ENCODE measurements at regions not wholly inside any gene's neighbourhood (a gene's known extent, or its start where the extent isn't known, plus 50 kb on each side); places are given as distances from the start of the nearest gene placed in this dataset.

DNA sequence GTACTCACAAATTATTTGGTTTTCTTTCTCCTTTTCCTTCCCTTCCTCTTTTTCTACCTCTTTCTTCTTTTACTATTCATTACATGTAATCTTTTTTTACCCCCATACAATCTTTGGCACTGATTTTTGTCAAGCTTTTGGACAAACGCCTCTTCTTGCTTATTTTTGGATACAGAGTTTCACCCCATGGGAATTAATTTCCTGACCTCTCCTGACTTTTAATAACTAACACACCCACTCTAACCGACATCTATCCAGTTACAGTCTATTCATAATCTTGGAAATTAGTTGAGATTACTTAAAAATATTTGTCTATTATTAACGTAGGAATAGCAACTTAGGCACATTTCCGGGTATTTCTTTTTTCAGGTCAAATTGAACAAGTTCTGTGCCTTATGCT is 101.2 kb downstream of the HDGFL1 start:
- no peak for DNase-seq

DNA sequence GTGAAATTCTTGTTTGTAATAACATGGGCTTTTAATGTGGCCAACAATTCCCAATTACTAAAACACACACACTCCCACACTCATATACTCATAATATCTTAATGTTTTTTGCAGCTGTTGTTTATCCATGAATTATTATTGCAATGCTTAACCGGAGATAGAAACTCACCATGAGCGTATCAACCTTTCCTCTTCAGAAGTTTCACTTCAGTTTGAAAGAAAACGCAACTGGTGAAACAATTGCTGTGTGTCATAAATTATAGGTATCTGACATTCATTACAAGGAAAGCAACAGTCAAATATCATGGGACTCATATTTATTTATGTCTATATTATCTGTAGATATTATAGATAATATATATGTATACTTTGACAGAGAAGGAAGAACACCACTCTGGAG is 104.1 kb downstream of the HDGFL1 start:
- DNase-seq: no peak

DNA sequence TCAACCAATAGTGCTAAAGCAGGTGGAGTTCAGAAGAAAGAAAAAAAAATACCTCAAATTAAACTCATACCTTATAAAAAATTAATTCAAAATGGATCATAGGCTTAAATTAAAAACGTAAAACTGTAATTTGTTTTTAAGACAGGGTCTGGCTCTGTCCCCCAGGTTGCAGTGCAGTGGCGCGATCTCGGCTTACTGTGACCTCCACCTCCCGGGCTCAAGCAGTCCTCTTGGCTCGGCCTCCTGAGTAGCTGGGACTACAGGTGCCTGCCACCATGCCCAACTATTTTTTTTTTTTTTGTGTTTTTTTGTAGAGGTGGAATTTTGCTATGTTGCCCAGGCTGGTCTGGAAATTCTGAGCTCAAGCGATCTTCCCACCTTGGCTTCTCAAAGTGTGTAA is 111.6 kb downstream of the HDGFL1 start:
- DNase-seq: no peak

DNA sequence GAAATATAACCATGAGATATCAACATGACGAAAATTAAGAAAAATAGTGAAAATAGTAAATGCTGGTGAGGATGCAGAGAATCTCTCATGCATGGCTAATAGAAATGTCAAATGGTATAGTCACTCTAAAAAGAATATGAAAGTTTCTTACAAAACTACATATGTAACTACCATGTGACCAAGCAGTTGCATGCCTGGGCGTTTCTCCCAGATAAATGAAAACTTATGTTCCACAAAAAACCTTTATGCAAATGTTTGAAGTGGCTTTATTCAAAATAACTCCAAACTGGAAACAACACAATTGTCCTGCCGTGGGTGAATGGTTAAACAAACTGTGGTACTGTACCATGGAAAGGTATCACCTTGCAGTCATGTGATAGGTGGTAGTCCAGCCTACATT is 112.4 kb downstream of the HDGFL1 start:
- no peak for DNase-seq

DNA sequence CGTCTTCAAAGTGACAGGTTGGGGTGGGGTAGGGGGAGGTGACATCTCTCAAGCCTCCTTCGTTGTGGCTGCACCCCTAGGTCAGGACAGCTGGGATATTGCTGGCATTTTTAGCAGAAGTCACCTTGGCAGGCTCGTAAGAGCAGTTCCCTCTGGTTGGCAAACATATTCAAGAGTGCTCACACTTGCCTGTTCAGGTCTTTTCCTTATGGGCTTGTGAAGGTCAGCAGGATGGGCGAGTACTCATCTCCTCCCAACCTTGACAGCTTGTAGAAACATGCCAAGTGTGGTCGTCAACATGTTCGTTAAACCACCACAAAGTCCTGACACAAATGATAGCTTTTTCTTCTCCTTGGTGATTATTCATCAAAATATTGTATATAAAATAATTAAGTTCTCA is 113.6 kb downstream of the HDGFL1 start:
- no peak for DNase-seq

DNA sequence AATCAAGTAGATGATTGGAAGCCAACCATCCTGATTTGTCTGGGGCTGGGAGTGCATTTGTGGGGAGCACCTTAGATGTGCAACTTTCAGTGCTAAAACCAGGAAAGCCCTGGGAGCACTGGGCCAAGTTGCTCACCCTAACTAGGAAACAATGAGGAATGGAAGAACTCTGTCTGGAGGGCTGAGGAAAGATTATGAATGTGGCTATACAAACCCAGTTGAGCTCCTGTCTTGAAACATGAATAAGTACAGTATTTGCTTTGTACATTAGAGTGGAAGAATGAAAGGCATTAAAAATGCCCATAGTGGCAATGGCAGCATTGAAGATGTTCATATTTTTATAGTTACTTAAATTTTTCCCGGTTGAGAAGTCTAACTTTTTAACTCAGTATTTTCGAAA is 121.1 kb downstream of the HDGFL1 start:
- DNase-seq: no peak

DNA sequence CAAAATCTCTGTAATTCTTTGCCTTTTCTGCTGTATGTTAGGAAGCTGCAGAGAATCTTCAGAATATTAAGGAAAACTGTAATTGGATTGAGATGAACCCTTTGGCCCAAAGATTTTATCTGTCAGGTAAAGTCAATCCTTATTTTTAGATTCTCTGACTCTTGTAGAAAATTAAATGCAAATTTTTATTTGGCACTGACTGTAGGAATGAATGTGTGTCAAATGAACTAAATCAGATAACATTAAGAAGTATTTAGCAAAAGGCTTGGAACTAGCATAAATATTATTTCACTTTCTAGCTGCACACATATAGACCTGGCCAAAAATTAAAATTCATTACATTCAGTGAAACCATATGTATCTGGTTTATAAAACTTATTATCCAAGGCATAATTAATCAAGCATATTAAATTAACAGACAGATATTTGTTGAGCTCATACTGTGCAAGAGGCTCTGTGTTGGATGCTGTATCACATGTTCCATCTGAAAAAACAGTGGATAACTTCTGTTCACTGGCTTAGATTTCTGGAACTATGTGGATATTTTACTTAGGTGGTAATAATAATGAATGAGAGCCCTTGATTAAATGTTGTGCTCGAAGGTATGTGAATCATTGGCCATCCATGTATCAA is 124.8 kb downstream of the HDGFL1 start:
- DNase-seq: no peak

DNA sequence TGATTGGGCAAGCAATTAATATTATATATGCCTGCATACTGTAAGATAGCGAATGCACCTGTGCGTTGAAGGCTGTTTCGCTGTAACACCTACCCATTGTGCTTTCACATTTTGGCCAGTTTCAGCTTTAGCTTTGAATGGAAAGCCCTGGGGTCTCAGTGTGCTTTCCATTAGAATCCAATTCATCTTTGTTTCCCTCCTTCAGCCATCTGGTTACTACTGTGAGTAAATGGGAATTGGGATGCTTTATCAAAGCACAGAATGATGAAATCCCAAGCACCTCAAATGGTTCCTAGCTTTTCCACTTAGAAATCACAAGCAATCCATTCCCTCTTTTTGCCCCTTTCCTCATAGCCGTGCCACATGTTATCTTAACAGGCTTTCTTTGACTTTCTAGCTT is 127.1 kb downstream of the HDGFL1 start:
- no peak for DNase-seq

DNA sequence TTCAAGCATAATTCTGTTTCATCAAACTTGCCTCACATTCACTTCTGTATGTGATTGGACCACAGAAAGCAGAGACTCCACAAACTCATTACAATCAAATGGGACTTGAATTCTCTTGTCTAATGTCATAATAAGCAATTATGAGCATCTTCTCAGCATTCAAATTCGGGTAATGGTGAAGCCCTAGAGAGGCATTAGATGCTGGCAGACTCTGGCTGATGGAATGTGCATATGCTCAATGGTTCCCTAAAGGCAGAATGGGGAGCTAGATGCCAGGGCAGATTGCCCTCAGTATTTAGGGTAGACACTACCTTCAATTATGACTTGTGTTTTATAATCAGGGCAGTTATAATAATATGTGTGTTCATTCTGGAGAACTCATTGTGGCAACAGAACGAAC is 127.9 kb downstream of the HDGFL1 start:
- DNase-seq: no peak

DNA sequence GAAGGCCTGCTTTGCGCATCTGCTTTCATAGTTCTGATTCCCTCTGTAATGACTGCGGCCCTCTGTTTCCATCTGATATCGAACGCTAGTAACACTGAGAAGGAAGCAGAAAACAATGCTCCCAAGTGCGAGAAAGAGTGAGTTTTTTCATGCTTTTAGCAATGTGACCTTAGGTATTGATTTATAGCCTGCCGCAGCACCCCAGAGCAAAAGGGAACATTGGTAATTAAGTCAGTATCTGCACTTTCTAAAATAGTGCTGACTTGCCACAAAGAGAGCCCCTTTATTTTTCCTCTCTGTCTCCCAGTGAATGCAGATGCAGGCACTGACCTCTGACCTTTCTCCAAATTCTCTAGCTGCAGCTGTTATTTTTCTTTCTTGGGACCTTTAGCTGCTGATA is 129.8 kb downstream of the HDGFL1 start:
- DNase-seq: no peak

DNA sequence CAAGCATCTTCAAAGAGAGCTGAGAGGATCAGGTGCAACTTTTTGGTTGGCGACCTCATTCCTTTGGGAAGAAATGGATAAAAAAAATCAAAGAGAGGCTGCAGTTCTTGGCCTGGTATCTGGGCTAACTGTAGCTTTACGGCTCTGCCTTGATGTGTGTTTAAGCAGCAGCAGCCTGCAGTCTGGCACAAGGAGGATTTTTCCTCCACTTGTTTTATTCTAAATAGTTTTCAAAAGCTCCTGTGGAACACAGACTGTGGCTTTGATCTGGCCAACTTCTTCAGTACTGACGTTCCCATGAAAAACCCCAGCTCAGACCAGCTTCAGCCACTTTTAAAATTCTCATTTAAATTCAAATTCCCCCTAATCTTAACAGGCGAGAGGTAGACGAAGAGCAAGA is 137.3 kb downstream of the HDGFL1 start:
- DNase-seq: no peak

DNA sequence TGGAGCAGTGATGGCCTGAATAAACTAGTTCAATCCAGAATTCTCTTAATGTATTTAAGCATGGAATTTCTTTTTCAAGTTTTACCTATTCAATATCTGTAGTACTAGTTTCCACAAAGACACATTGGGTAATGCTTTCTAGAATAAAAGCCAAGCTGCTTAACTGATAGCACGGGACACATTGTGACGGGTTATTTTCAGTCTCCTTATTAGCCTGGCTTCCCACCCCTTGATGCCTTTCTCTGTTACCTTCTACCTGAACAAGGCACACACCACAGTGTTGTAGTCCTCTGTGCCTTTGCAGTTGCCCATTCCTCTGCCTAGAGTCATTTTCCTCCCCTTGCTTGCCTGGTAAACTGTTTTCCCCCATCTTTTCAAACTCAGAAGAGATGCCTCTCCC is 139.1 kb downstream of the HDGFL1 start:
- no peak for DNase-seq

DNA sequence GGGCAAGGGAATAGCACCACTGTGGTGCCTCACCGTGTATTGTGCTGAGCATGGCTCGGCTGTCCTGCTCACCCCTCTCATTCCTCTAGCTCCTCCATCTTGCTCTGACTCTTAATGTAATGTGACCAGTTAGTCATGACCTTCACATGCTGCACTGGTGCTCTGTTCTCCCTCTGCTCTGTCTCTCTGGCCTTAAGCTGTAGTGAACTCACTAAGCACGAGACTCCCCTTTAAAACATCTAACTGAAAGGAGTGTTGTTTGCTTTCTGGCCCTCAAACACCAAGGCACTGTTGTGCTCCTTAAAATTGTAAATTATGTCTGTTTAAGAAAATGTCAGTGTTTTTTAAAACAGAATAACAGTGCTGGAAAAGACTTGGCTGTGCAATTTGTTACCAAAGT is 140.4 kb downstream of the HDGFL1 start:
- no peak for DNase-seq

DNA sequence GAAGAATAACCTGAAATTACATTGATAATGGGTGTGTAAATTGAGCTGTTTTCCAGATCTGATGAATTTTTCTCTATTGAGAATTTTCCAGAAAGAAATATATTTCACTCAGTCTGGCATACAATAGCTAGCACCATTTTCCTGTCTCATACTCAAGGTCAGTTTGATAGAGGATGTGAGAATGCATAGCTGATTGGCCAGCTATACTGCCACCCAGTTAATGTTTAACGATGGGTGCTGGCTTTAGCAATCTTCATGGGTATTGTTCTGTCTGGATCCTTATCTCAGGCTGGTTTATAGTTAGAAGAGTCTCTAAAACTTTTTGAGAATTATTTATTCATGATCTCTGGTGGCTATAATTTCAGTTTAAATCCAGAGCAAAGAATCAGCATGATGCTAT is 147.4 kb downstream of the HDGFL1 start:
- DNase-seq: no peak

DNA sequence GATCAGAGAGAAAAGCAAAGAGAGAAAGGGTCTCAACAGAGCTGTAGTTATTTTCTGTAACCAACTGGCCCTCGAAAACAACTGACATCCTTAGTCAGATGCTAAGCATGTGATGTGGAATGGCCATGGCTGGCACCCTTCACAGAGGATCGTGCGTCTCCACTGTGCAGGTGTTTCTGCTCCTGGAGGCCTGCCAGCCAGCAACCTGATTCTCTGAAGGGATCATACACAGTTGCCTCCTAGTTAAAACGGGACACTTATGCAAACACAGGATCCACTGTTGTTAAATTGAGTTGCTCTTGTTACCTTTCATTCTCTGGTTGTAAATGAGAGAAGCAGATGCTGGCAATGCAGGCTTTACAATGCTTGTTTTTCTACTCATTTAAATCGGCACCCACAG is 148.5 kb downstream of the HDGFL1 start:
- DNase-seq: no peak

DNA sequence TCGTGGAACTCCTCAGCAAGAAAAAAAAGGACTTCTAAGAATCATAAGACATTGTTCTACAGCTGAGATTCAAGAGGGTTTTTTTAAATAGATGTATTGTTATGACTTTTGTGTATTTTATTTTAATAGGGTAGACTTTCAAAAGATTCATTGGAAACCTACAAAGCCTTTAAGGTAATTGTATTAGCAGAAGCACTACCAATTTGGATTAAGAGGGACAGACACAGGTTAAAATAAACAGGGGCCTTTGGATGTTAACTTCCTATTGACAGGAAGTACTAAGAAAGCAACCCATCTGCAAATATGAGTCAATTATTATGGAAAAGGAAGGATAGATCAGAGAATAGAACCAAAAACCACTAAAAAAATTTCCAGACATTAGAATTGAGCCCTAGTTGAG is 153.5 kb downstream of the HDGFL1 start:
- DNase-seq: no peak

DNA sequence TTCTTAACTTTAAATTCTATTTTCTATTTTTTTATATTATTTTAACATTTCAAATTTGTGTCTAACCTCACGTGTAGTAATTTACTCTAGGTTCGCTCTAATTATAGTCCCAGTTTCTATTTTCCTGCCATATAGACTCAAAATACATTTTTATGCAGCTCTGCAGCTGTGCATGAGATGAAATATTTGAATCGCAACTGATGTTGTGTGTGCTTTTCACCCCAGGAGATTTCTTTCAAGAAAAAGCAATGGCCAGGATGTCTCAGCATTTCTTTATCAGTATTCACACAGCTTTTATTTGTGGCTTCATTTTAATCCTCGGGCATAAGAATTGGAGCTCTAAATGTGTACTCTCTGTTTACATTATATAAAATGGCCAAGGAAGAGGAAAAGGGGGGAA is 157.6 kb downstream of the HDGFL1 start:
- DNase-seq: no peak

DNA sequence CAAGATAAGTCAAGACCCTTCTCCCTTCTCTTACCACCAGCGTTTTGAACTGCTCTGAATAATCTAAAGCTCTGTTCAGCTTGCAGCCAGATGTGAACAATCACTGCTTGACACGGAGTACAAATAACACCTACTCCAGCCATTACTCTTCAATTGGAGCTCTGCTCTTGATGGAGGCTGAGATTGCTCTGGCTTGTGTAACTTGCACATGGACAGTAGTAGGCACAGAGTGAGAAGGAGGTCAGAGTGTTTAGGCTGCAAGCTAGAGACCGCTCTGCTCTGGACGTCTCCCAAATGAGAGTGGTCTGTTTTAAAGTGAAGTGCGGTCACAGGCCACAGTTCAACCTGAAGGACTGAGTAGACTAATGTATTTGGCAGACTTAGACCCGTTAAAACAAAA is 158.3 kb downstream of the HDGFL1 start:
- no peak for DNase-seq

DNA sequence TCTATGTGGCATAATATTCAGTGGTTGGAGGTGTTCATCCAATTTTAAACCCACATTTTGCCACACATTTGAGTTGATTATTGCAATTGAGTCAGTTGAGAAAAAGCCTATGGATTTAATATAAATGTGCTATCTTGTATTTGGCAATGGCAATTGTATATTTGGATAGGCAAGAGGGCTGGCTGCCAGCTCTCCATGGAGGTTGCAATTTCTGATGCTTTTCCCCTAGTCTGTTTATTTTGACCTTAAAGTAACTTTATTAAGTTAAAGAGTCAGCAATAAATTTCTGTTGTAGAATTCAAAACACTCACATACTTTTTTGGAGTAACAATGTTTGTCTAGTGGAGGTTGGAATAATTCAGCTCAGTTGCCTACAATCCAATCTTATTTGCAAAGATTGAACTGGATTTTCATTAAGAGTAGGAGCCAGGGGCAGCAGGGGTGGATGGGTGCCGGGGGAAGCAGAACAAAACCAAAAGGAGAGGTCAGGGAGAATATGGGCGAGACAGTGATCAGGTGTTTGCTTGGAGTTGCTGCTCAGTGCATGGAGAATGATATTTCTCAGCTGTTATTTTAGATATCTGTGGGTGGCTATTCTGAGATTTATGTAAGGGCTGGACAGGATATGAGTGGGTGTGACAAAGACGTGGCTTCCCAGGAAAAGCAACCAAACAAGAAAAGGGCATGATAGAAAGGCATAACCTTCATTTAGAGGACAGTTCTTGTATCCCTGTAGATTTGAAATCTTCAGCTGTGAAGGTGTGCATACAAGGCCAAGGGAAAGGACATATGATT is 163.0 kb downstream of the HDGFL1 start:
- no peak for DNase-seq

DNA sequence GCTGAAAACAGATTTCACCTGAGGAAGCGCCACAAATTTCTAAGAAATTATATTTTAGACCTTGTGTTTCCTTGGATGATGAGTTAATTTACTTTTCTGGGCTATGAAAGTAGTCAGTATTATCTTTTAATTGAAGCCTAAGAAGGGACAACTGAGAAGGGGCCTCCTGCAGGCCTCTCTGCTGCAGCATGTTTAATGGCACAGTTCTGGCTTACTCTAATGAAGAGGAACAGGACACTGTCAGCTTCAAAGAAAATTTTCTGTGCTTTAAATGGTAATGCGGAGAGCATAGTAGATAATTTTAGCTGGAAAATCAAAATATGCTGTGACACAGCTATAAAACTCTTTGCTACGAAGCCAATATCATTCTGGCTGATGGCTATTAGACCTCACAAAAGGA is 167.4 kb downstream of the HDGFL1 start:
- DNase-seq: no peak

DNA sequence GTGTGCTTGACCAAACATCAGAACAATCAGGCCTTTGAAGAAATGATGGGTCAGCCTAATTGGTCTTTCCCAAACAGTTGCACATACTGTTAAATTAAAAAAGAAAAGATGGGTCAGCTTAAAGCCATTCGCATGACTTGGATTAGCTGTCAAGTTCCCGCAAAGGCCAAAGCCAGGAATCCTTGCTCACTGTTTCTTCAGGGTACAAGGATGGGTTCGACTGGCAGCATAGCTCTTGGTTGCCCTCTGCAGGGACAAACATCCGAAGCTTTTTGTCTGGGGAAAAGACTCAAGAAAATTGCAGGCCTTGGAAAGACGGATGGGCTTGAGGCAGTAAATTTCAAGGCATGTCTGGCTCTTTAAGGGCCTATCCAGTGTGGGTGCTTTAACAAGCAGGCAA is 168.0 kb downstream of the HDGFL1 start:
- DNase-seq: no peak

DNA sequence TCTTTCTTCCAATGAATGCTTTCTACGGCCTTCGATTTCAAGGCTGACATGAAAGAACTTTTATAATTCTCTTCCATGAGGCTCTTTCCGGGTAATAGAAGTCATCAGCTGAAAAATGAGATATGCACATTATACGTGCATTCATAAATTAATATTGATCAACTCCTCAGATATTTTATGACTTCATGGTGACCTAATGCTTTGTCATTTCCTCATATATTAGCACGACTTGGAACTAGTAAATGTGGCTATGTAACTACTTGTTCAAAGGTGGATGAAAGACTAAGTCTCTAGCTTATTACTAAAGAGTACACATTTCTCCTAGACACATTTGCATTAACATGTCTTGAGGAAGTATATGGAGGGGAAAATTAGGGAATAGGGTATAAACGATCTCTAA is 168.8 kb downstream of the HDGFL1 start:
- DNase-seq: no peak

DNA sequence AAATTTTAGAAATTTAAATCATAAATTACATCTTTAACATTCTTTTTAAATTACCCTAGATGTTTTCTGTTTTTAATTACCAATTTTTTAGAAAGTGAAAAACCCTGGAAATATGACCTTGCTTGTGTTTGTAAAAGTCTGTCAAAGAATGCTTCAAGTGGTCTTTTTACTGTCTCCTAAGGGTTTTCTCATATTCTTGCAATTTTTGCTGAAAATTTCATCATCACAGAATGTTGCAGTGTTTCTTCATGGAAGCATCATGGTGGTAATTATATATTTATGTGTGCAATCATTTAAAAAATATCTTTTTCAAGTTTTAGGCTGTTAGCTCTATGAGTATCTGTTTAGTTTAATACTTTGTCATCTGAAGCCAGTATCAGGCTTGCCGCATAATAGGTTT is 178.2 kb downstream of the HDGFL1 start:
- no peak for DNase-seq

DNA sequence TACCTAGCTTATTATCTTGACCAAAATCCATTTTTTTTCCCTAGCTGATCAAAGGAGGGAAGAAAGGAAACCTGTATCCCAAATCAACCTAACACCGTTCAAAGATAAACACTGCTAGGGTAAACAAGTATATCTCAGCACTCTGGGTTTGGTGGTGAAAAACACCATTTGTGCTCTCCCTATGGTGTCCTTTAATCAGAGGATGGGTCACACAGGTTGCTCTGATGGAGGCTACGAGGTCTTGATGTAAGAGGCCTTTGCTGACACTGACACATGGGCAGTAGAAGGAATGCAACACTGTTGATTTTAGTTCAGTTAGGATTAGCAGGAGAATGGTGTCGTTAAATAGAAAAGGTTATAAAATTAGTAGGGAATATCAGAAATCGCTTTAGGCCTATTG is 179.3 kb downstream of the HDGFL1 start:
- no peak for DNase-seq

DNA sequence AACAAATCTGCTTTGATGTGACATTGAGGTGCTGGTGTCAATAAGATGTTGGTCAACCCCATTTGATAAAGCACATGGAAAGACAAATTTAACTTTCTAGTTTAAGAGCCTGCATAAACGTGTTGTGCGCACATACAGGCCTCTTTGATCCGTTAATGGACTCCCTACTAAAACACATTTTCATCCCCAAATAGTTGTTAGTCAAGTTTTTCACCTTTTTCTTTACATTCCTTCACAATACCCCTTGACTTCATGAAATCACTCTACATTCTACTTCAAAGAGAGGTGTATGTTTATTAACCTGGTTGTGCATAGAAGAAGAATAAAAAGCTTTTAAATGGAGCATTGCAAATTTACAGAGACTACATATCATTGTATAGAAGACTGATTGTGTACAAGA is 180.3 kb downstream of the HDGFL1 start:
- no peak for DNase-seq
